ENCODE measurements at regions not wholly inside any gene's neighbourhood (a gene's known extent, or its start where the extent isn't known, plus 50 kb on each side); places are given as distances from the start of the nearest gene placed in this dataset.

GRCh38 chr2:187915810-187916209 lies 361.6 kb upstream of the TFPI start:
- TF ChIP-seq CTCF (IDR thresholded peaks at IDR 0.05), result no peak
- no peak for TF ChIP-seq POLR2AphosphoS5 (IDR thresholded peaks at IDR 0.05)
- TF ChIP-seq POLR2A (IDR thresholded peaks at IDR 0.05), result no peak
